Left ventricle myocardium inferior (tissue), 1 donor: ENCODE measurements at regions not wholly inside any gene's neighbourhood (a gene's known extent, or its start where the extent isn't known, plus 50 kb on each side); places are given as distances from the start of the nearest gene placed in this dataset.

Experiments used
- DNase-seq: peaks from one replicate; pipeline ENCODE4 v3.0.0-alpha.2; 2020
- H3K27ac ChIP-seq: fragments of 200-600 bp; replicated peaks from 2 replicates; pipeline ENCODE4 v1.8.0; 2021
- H3K27me3 ChIP-seq: fragments of 200-600 bp; 2 replicates; pipeline ENCODE4 v1.8.0; 2021; ENCODE audit warnings: low read depth
- H3K36me3 ChIP-seq: fragments of 200-600 bp; 2 replicates; pipeline ENCODE4 v1.8.0; 2021
- H3K4me1 ChIP-seq: fragments of 200-600 bp; 2 replicates; pipeline ENCODE4 v1.8.0; 2021
- H3K4me3 ChIP-seq: fragments of 200-600 bp; 2 replicates; pipeline ENCODE4 v1.8.0; 2021; ENCODE audit warnings: mild to moderate bottlenecking, moderate library complexity
- H3K9me3 ChIP-seq: fragments of 200-600 bp; replicated peaks from 2 replicates; pipeline ENCODE4 v1.8.0; 2021
- intact Hi-C: fragments of 100-400 bp; cut with micrococcal nuclease; formaldehyde crosslinking; loops from one replicate; pipeline ENCODE4 v1.11.0; 2022
- TF ChIP-seq, protein P1 (sequence below): fragments of 200-600 bp; IDR thresholded peaks from 2 replicates; pipeline ENCODE4 v1.8.0; 2021; ENCODE audit warnings: antibody characterized with exemption, mild to moderate bottlenecking, borderline replicate concordance
- donor health status: DM: no; HTN: yes; CAD: no; lungs with severe emphysema.

DNA sequence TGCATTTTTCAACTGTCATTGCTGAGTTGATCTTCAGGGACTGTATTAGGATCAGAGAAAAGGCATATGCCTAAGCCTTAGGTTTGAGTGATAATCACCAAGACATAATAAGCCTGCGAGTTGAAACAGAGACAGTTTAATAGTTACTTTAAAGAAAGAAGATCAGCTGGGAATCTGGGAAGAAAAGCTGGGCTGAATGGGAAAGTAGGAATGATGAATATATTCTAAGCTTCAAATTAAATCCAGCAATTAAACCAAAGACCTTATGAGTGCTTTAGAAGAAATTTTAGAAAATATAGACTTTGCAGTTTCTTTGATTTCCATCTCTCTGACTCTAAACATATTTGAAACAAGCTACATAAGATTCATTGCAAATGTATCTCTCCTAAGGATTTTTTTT lies 222.3 kb downstream of the ENC1 start:
- H3K36me3 ChIP-seq: no peaks in the 10 kb centered on the region
- H3K4me1 ChIP-seq: peaks cover 9% of the 10 kb centered on the region
- no peaks in the 10 kb centered on the region for H3K9me3 ChIP-seq
- TF ChIP-seq, protein P1, sequence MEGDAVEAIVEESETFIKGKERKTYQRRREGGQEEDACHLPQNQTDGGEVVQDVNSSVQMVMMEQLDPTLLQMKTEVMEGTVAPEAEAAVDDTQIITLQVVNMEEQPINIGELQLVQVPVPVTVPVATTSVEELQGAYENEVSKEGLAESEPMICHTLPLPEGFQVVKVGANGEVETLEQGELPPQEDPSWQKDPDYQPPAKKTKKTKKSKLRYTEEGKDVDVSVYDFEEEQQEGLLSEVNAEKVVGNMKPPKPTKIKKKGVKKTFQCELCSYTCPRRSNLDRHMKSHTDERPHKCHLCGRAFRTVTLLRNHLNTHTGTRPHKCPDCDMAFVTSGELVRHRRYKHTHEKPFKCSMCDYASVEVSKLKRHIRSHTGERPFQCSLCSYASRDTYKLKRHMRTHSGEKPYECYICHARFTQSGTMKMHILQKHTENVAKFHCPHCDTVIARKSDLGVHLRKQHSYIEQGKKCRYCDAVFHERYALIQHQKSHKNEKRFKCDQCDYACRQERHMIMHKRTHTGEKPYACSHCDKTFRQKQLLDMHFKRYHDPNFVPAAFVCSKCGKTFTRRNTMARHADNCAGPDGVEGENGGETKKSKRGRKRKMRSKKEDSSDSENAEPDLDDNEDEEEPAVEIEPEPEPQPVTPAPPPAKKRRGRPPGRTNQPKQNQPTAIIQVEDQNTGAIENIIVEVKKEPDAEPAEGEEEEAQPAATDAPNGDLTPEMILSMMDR: no peak
- H3K27me3 ChIP-seq: no peaks in the 10 kb centered on the region
- no peak overlapping the region for H3K4me3 ChIP-seq
- intact Hi-C loops: no loop called here
- no peak for DNase-seq
- no peak overlapping the region for H3K27ac ChIP-seq

DNA sequence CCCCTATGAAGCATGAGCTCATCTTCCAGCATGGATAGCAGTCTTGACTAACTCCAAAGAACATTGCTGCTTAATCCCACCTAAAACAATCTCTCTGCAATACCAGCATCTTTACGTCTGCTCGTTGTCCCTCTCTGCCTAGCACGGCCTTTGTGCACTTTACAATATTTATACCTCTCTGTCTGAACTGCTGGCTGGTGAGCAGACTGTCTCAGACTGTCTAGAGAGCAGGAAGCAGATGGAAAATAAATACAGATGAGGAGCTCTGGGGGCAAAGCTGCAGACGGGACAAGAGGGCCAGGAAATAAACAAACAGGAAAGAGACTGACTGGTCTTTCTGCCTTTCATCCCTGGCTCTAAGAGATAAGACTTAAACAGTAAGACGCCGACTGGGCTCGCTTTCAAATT lies 224.8 kb downstream of the ENC1 start:
- no peak for DNase-seq
- H3K27ac ChIP-seq: no peak overlapping the region
- peaks cover 9% of the 10 kb centered on the region for H3K4me1 ChIP-seq
- TF ChIP-seq, protein P1: no peak
- no peaks in the 10 kb centered on the region for H3K27me3 ChIP-seq
- H3K36me3 ChIP-seq: no peaks in the 10 kb centered on the region
- intact Hi-C loops: no loop called here
- no peak overlapping the region for H3K4me3 ChIP-seq
- H3K9me3 ChIP-seq: no peaks in the 10 kb centered on the region

DNA sequence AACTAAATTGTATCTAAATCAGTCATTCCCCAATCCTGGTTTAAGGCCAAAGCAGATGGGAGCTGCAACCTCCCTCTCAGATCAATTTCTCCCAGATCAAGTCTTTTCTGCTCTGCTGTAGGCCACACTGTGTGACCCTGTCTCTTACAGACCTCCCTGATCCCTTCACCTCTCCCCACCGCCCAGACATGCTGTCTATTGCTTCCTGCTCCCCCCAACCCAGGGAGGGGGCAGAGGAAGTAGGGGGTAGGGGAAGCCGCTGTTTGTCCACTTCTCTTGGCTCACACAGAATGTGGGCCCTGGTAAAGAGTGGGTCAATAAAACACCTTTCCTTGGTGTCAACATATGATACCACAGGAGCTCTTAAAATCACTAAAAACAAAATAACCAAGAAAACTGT lies 226.3 kb downstream of the ENC1 start:
- TF ChIP-seq, protein P1: no peak
- Histone ChIP-seq H3K27ac (no peak overlapping the region), H3K4me1 (peaks cover 10% of the 10 kb centered on the region), H3K4me3 (no peak overlapping the region), H3K9me3 (no peaks in the 10 kb centered on the region), H3K36me3 (no peaks in the 10 kb centered on the region), H3K27me3 (no peaks in the 10 kb centered on the region)
- no peak for DNase-seq
- intact Hi-C loops: no loop called here

DNA sequence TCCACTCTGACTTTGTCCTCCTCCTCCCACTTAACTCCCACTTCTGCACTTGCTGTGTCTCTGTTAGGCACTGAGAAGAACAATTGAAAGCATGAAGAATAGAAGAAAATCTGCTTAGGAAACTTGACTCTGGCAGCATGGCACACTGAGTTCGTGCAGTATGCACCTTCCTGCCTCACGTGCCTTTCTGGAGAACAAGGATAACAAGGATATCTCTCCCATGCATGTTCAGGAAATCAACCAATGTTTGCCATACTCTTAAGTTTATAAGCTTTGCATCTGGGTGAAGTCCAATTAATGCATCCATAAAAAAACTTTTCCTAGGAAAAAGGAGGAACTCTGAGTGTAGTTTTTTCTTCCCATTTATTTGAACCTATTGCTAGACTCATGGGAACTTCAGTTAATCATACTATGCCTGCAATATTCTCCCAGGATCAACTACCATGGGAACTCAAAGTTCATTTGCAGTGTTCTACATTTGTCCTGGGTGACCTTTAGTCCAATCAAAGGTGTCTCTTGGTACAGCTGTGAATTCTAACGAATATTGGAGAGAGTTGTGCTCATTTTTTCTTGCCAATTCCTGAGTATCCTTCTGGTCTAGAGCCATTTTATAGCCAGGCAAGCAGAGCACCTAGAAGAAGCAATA lies 227.0 kb downstream of the ENC1 start:
- TF ChIP-seq, protein P1: no peak
- intact Hi-C loops: no loop called here
- no peak for DNase-seq
- H3K36me3 ChIP-seq: no peaks in the 10 kb centered on the region
- H3K4me3 ChIP-seq: no peak overlapping the region
- H3K27me3 ChIP-seq: no peaks in the 10 kb centered on the region
- H3K4me1 ChIP-seq: peaks cover 14% of the 10 kb centered on the region
- H3K27ac ChIP-seq: no peak overlapping the region
- H3K9me3 ChIP-seq: no peaks in the 10 kb centered on the region

DNA sequence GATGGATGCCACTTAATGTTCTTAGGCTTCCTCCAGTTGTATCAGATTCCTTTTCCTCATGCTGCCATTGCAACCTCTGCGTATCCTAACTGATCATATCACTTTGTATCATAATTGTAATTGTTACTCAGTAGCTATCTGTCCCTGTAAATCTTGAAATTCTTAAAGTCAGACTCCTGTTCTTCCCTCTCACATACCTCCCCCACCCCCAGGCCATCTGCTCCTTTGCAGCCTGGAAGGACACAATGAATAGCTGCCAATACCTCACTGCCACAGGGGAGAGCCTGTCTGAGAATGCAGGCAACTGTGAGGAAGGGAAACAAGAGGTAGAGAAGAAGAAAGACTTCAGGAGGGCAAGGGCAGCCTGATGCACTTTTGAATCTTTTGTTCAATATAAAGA lies 228.5 kb downstream of the ENC1 start:
- H3K4me1 ChIP-seq: peaks cover 19% of the 10 kb centered on the region
- no peak overlapping the region for H3K27ac ChIP-seq
- H3K4me3 ChIP-seq: no peak overlapping the region
- no peaks in the 10 kb centered on the region for H3K36me3 ChIP-seq
- H3K9me3 ChIP-seq: no peaks in the 10 kb centered on the region
- intact Hi-C loops: no loop called here
- TF ChIP-seq, protein P1: no peak
- H3K27me3 ChIP-seq: no peaks in the 10 kb centered on the region
- no peak for DNase-seq
